ENCODE measurements at regions not wholly inside any gene's neighbourhood (a gene's known extent, or its start where the extent isn't known, plus 50 kb on each side); places are given as distances from the start of the nearest gene placed in this dataset.

GRCh38 chr6:140789466-140789865 lies 1343.3 kb upstream of the GJE1 start:
- TF ChIP-seq POLR2AphosphoS5 (IDR thresholded peaks at IDR 0.05), result no peak
- no peak for TF ChIP-seq CTCF (IDR thresholded peaks at IDR 0.05; ENCODE audit: poor library complexity, severe bottlenecking)
- TF ChIP-seq RAD21 (conservative IDR thresholded peaks at IDR 0.05), result no peak
- TF ChIP-seq EP300 (conservative IDR thresholded peaks at IDR 0.05; ENCODE audit: poor library complexity, severe bottlenecking), result no peak
- no peak for TF ChIP-seq EZH2 (IDR thresholded peaks at IDR 0.05; ENCODE audit: borderline replicate concordance, insufficient read depth, low read length, poor library complexity, severe bottlenecking)
- no peak for TF ChIP-seq TAF1 (IDR thresholded peaks at IDR 0.05; ENCODE audit: low read depth)
- TF ChIP-seq REST (IDR thresholded peaks at IDR 0.05; ENCODE audit: borderline replicate concordance), result no peak
- TF ChIP-seq MXI1 (conservative IDR thresholded peaks at IDR 0.05; ENCODE audit: poor library complexity, severe bottlenecking), result no peak

Measured in neural cell (in vitro differentiated cells).